Neuronal stem cell (in vitro differentiated cells): ENCODE measurements at regions not wholly inside any gene's neighbourhood (a gene's known extent, or its start where the extent isn't known, plus 50 kb on each side); places are given as distances from the start of the nearest gene placed in this dataset.

Experiments used
- DNase-seq: peaks from one replicate; pipeline ENCODE4 v3.0.0-alpha.2; 2013; ENCODE audit warnings: low spot score
- H2AFZ ChIP-seq: one replicate; pipeline ENCODE4 v1.6.1; 2013; ENCODE audit warnings: mild to moderate bottlenecking, low read length, inconsistent platforms
- H2AK5ac ChIP-seq: 2 replicates; pipeline ENCODE4 v1.6.1; 2013; ENCODE audit warnings: low read depth, mild to moderate bottlenecking, inconsistent platforms, low read length, moderate library complexity, mixed read lengths
- H2BK120ac ChIP-seq: 2 replicates; pipeline ENCODE4 v1.6.1; 2013; ENCODE audit warnings: low read depth, mild to moderate bottlenecking, inconsistent platforms, low read length, moderate library complexity, mixed read lengths
- H2BK12ac ChIP-seq: one replicate; pipeline ENCODE4 v1.6.1; 2013; ENCODE audit warnings: low read length, inconsistent platforms
- H2BK15ac ChIP-seq: 2 replicates; pipeline ENCODE4 v1.6.1; 2013; ENCODE audit warnings: mild to moderate bottlenecking, low read length, inconsistent platforms, mixed read lengths
- H2BK5ac ChIP-seq: one replicate; pipeline ENCODE4 v1.6.1; 2013; ENCODE audit warnings: inconsistent platforms, mild to moderate bottlenecking, low read length, moderate library complexity
- H3K14ac ChIP-seq: one replicate; pipeline ENCODE4 v1.6.1; 2013; ENCODE audit warnings: low read length, inconsistent platforms
- H3K18ac ChIP-seq: 2 replicates; pipeline ENCODE4 v1.6.1; 2013; ENCODE audit warnings: low read length, inconsistent platforms
- H3K23ac ChIP-seq: 2 replicates; pipeline ENCODE4 v1.6.1; 2013; ENCODE audit warnings: low read depth, mild to moderate bottlenecking, mixed read lengths, low read length, inconsistent platforms; ENCODE audit not compliant: poor library complexity
- H3K27ac ChIP-seq: replicated peaks from 3 replicates; pipeline ENCODE4 v1.5.1; 2013; ENCODE audit warnings: low read length, inconsistent platforms
- H3K27me3 ChIP-seq, 3 experiments: 2 replicates each; pipeline ENCODE4 v1.6.1; 2013; ENCODE audit warnings: low read length in 3 of 3, mild to moderate bottlenecking in 2 of 3, inconsistent platforms in 1 of 3, low read depth in 1 of 3, mixed read lengths in 1 of 3, moderate library complexity in 1 of 3; ENCODE audit not compliant: control insufficient read depth in 3 of 3, insufficient read depth in 3 of 3
- H3K36me3 ChIP-seq, 2 donors: replicated peaks in 1 of 2; 2 replicates each; pipeline ENCODE4 v1.6.1; 2013; ENCODE audit warnings: low read length in 2 of 2; ENCODE audit not compliant: control insufficient read depth in 2 of 2, insufficient read depth in 2 of 2
- H3K4ac ChIP-seq: 2 replicates; pipeline ENCODE4 v1.6.1; 2013; ENCODE audit warnings: inconsistent platforms, mild to moderate bottlenecking, low read length, moderate library complexity
- H3K4me1 ChIP-seq, 2 donors: 1 replicate in 1 of 2; 2 replicates in 1 of 2; pipeline ENCODE4 v1.6.1; 2013; ENCODE audit warnings: low read length in 2 of 2, low read depth in 1 of 2; ENCODE audit not compliant: control insufficient read depth in 2 of 2, insufficient read depth in 1 of 2
- H3K4me2 ChIP-seq: one replicate; pipeline ENCODE4 v1.6.1; 2013; ENCODE audit warnings: mild to moderate bottlenecking, low read length, inconsistent platforms; ENCODE audit not compliant: insufficient read depth, poor library complexity, severe bottlenecking
- H3K4me3 ChIP-seq, 2 donors: 2 replicates each; pipeline ENCODE4 v1.5.1; 2013; ENCODE audit warnings: low read length in 2 of 2, mild to moderate bottlenecking in 2 of 2, inconsistent platforms in 1 of 2, moderate library complexity in 1 of 2
- H3K79me1 ChIP-seq: one replicate; pipeline ENCODE4 v1.6.1; 2013; ENCODE audit warnings: low read depth, mild to moderate bottlenecking, inconsistent platforms, low read length, moderate library complexity
- H3K9ac ChIP-seq: one replicate; pipeline ENCODE4 v1.6.1; 2013; ENCODE audit warnings: mild to moderate bottlenecking, low read depth, low read length, inconsistent platforms; ENCODE audit not compliant: poor library complexity
- H3K9me3 ChIP-seq, 2 donors: replicated peaks in 1 of 2; 2 replicates each; pipeline versions ENCODE3 to v1.6.1; 2013; ENCODE audit warnings: low read length in 2 of 2, mild to moderate bottlenecking in 2 of 2, inconsistent platforms in 1 of 2, low read depth in 1 of 2, mixed read lengths in 1 of 2, moderate library complexity in 1 of 2; ENCODE audit not compliant: control insufficient read depth in 2 of 2, insufficient read depth in 1 of 2
- H4K8ac ChIP-seq: one replicate; pipeline ENCODE4 v1.6.1; 2013; ENCODE audit warnings: low read depth, mild to moderate bottlenecking, inconsistent platforms, low read length, moderate library complexity
- H4K91ac ChIP-seq: one replicate; pipeline ENCODE4 v1.6.1; 2013; ENCODE audit warnings: low read length, low read depth, mild to moderate bottlenecking, inconsistent platforms; ENCODE audit not compliant: poor library complexity
- WGBS, 2 donors: extraction: QIAGEN DNeasy Blood & Tissue Kit; methylation state at CpG; one replicate each; pipeline ENCODE4 v1.1.7; 2013; ENCODE audit warnings: missing lambda C conversion rate in 2 of 2, mixed read lengths in 1 of 2; ENCODE audit not compliant: insufficient read length in 2 of 2, insufficient replicate concordance in 1 of 2; ENCODE audit errors: extremely low coverage in 2 of 2; 5-methylcytosine and 5-hydroxymethylcytosine counted together

GRCh38 chr3:4897765-4898453 is 81.3 kb upstream of the BHLHE40 start:
- Histone ChIP-seq H3K27me3 (peaks cover 0 to 2% (median 0%) of the 10 kb centered on the region in 3 experiments), H3K9me3 (no peaks in the 10 kb centered on the region), H3K4ac (no peak overlapping the region), H3K23ac (no peak overlapping the region), H3K18ac (no peak overlapping the region), H2BK5ac (no peak overlapping the region), H3K9ac (no peak overlapping the region), H2AK5ac (no peak overlapping the region), H3K4me3 (no peak overlapping the region), H2AFZ (peak overlapping the region; percentile 0), H2BK12ac (no peak overlapping the region), H2BK120ac (no peak overlapping the region), H4K8ac (no peak overlapping the region), H3K36me3 (no peaks in the 10 kb centered on the region), H3K14ac (no peak overlapping the region), H3K4me2 (no peak overlapping the region), H2BK15ac (no peak overlapping the region), H4K91ac (no peak overlapping the region), H3K4me1 (peaks cover 0 to 2% of the 10 kb centered on the region in 2 donors), H3K27ac (no peak overlapping the region), H3K79me1 (no peaks in the 10 kb centered on the region)
- WGBS, 2 donors: no CpG with 5 or more reads among the region's 6 CpGs
- DNase-seq: no peak

DNA sequence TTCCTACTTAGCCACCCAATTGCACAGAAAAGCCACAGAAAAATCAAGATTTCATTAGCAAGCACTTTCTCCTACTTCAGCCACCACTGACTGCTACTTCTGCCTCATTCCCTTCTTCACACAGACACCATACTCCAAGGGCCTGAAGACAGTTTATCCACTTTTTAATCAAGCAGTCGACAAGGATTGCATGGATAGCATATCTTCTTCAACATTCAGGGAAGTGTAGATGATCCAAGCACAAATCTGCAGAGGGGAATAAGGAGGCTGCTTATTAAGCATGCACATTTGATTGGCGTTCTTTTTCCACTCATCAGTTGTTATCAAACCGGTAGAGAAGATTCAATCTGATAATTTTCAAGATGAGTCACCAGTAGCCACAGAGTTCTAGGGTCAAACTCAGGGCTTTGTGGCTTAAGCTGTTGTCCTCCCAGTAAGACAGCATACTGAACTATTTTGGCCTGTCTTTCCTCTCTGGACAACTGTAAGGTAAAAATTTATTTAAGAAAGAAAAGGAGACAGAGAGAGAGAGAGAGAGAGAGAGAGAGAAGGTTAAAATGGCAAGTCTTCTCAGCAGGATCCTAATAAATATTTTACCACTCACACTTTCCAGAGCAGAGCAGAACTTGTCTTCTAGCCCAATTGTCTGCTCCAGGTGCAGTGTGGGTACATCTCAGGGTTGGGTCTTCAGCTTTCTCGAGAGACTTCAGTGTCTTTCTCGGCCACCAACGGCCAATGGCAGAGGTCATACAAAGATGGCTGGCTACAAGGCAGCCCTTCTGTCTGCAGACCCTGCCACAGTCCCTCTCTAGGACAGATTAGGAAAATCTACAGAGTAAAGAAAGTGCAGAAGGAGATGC is 80.6 kb upstream of the BHLHE40 start:
- Histone ChIP-seq H3K9ac (no peak overlapping the region), H2BK120ac (no peak overlapping the region), H4K8ac (no peak overlapping the region), H2BK5ac (no peak overlapping the region), H3K4ac (no peak overlapping the region), H3K79me1 (no peaks in the 10 kb centered on the region), H3K9me3 (no peaks in the 10 kb centered on the region), H3K27me3 (peaks cover 0 to 2% (median 0%) of the 10 kb centered on the region in 3 experiments), H3K36me3 (no peaks in the 10 kb centered on the region), H3K4me2 (no peak overlapping the region), H2BK15ac (no peak overlapping the region), H2AFZ (peak overlapping the region; percentile 0), H3K14ac (no peak overlapping the region), H3K23ac (no peak overlapping the region), H3K27ac (no peak overlapping the region), H2BK12ac (no peak overlapping the region), H3K18ac (no peak overlapping the region), H2AK5ac (no peak overlapping the region), H4K91ac (no peak overlapping the region), H3K4me3 (no peak overlapping the region), H3K4me1 (peaks cover 0 to 2% of the 10 kb centered on the region in 2 donors)
- DNase-seq: no peak
- no CpG with 5 or more reads among the region's 6 CpGs for WGBS, 2 donors

GRCh38 chr3:4899710-4900109 is 79.5 kb upstream of the BHLHE40 start:
- peaks cover 0 to 2% (median 0%) of the 10 kb centered on the region in 3 experiments for H3K27me3 ChIP-seq

DNA sequence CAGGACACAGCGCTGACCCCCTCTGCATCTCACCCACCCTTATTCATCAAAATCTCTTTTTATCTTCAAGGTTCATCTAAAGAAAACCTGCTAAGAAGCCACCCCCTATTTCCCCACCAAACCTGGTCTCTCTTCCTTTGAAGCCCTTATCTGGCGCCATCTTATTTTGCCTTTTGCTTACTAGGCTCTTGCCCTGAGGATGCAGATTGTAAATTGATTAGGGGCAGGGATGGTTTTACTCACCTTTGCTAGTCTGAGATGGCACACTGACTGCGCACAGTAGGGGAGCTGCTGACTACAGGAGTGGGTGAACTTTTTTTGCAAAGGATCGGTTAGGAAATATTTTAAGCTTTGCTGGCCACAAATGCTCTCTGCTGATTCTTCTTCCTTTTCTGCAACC is 78.9 kb upstream of the BHLHE40 start:
- Histone ChIP-seq H3K23ac (no peak overlapping the region), H4K8ac (no peak overlapping the region), H2BK120ac (no peak overlapping the region), H3K14ac (no peak overlapping the region), H3K9me3 (no peaks in the 10 kb centered on the region), H2BK15ac (no peak overlapping the region), H3K18ac (no peak overlapping the region), H4K91ac (no peak overlapping the region), H2AK5ac (no peak overlapping the region), H3K4me3 (no peak overlapping the region), H2AFZ (no peak overlapping the region), H2BK12ac (no peak overlapping the region), H3K79me1 (no peaks in the 10 kb centered on the region), H3K4me1 (peaks cover 0 to 2% of the 10 kb centered on the region in 2 donors), H3K9ac (no peak overlapping the region), H2BK5ac (no peak overlapping the region), H3K4me2 (no peak overlapping the region), H3K4ac (no peak overlapping the region), H3K27ac (no peak overlapping the region), H3K36me3 (no peaks in the 10 kb centered on the region), H3K27me3 (no peaks in the 10 kb centered on the region)
- no peak for DNase-seq
- no CpG with 5 or more reads among the region's 4 CpGs for WGBS, 2 donors

More at GRCh38 chr3:4899710-4900109, 79.5 kb upstream of the BHLHE40 start:
- no peak overlapping the region for H4K91ac ChIP-seq
- no peak overlapping the region for H3K9ac ChIP-seq
- no peak overlapping the region for H2AK5ac ChIP-seq
- H3K36me3 ChIP-seq: no peaks in the 10 kb centered on the region
- no peaks in the 10 kb centered on the region for H3K79me1 ChIP-seq
- no peak overlapping the region for H3K4me2 ChIP-seq
- H2BK15ac ChIP-seq: no peak overlapping the region
- no peak overlapping the region for H3K4me3 ChIP-seq
- H3K14ac ChIP-seq: no peak overlapping the region
- H3K23ac ChIP-seq: no peak overlapping the region
- no CpG with 5 or more reads among the region's 6 CpGs for WGBS, 2 donors
- H2BK120ac ChIP-seq: no peak overlapping the region
- no peak overlapping the region for H2AFZ ChIP-seq
- H3K4me1 ChIP-seq: peaks cover 0 to 2% of the 10 kb centered on the region in 2 donors
- no peak overlapping the region for H3K27ac ChIP-seq
- H4K8ac ChIP-seq: no peak overlapping the region
- no peak overlapping the region for H2BK12ac ChIP-seq
- H2BK5ac ChIP-seq: no peak overlapping the region
- DNase-seq: no peak
- no peak overlapping the region for H3K4ac ChIP-seq
- H3K9me3 ChIP-seq: no peaks in the 10 kb centered on the region
- H3K18ac ChIP-seq: no peak overlapping the region
